Activated naive CD4-positive, alpha-beta T cell treated with anti-CD3 and anti-CD28 coated beads, Interleukin-2, amount 50 U/mL, for 16 hours (primary cell): ENCODE measurements at regions not wholly inside any gene's neighbourhood (a gene's known extent, or its start where the extent isn't known, plus 50 kb on each side); places are given as distances from the start of the nearest gene placed in this dataset.
A peak's percentile ranks its signal among the peaks of the same experiment; 100 is the strongest.

ENCODE experiments used
- DNase-seq: peaks from one replicate; pipeline ENCODE4 v3.0.0-alpha.2; 2020

DNA sequence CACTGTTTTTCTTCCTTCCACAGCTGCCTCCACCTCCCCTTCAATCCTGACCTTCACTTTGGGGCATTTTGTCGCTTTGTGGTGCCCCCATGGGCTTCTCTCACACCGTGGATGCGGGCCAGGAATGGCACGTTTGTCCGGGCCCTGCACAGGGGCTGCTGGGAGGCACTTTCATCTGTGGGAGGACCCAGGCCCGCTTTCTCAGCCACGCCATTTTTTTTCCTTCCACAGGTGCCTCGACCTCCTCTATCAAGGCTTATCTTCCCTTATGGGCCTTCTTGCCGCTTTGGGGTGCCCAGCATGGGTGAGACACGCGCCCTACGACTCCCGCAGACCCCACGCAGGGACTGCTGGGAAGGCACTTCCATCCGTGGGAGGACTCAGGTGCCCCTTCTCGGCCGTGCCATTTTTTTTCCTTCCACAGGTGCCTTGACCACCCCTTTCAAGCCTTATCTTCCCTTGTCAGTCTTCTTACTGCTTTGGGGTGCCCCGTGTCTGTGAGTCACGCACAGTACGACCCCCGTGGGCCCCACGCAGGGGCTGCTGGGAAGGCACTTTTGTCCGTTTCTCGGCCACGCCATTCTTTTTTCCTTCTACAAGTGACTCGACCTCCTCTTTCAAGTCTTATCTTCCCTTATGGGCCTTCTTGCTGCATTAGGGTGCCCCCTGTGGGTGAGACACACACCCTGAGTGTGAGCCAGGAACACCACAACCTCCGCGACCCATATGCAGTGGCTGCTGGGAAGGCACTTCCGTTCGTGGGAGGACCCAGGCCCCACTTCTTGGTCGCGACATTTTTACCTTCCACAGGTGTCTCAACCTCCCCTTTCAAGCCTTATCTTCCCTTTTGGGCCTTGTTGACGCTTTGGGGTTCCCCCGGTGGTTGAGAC lies 270.7 kb downstream of the ALG10 start:
- peak; percentile 6 for DNase-seq

DNA sequence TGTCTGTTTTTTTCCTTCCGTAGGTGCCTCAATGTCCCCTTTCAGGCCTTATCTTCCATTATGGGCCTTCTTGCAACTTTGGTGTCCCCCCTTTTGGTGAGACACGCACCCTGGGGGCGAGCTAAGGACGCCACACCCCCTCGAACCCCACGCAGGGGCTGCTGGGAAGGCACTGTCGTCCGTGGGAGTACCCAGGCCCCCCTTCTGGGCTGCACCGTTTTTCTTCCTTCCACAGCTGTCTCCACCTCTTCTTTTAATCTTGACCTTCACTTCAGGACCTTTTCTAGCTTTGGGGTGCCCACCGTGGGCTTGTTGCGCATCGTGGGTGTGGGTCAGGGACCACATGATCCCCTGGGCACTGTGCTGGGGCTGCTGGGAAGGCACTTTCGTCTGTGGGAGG lies 271.8 kb downstream of the ALG10 start:
- peak; percentile 2 for DNase-seq

DNA sequence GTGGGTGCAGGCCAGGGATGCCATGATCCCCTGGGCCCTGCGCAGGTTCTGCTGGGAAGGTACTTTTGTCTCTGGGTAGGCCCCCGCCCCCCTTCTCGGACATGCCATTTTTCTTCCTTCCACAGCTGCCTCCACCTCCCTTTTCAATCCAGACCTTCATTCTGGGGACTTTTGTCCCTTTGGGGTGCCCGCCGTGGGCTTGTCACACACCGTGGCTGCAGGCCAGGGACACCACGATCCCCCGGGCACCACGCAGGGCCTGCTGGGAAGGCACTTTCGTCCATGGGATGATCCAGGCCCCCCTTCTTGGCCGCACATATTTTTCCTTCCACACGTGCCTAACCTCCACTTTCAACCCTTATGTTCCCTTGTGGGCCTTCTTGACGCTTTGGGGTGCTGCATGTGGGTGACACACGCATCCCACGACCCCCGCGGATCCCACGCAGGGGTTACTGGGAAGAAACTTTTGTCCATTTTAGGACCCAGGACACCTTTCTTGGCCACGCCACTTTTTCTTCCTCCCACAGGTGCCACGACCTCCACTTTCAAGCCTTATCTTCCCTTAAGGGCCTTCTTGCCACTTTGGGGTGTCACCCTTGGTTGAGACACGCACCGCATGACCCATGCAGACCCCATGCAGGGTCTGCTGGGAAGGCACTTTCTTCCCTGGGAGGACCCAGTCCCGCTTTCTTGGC lies 272.5 kb downstream of the ALG10 start:
- peak; percentile 5 for DNase-seq

DNA sequence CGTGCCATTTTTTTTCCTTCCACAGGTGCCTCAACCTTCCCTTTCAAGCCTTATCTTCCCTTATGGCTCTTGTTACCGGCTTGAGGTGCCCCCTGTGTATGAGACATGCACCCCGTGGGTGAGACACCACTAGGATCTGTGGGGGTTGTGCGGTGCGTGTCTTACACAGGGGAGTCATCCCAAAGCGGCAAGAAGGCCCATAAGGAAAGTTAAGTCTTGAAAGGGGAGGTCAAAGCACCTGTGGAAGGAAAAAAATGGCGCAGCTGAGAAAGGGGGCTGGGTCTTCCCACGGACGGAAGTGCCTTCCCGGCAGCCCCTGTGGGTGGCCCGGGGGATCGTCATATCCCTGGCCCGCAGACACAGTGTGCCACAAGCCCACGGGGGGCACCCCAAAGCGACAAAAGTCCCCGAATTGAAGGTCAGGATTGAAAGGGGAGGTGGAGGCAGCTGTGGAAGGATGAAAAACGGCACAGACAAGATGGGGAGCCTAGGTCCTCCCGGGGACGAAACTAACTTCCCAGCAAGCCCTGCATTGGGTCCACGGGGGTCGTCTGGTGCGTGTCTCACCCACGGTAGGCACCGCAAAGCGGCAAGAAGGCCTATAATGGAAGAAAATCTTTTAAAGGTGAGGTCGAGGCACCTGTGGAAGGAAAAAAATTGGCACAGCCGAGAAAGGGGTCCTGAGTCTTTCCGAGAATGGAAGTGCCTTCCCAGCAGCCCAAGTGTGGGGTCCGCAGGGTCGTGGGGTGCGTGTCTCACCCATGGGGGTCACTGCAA lies 273.3 kb downstream of the ALG10 start:
- DNase-seq = peak; percentile 3

DNA sequence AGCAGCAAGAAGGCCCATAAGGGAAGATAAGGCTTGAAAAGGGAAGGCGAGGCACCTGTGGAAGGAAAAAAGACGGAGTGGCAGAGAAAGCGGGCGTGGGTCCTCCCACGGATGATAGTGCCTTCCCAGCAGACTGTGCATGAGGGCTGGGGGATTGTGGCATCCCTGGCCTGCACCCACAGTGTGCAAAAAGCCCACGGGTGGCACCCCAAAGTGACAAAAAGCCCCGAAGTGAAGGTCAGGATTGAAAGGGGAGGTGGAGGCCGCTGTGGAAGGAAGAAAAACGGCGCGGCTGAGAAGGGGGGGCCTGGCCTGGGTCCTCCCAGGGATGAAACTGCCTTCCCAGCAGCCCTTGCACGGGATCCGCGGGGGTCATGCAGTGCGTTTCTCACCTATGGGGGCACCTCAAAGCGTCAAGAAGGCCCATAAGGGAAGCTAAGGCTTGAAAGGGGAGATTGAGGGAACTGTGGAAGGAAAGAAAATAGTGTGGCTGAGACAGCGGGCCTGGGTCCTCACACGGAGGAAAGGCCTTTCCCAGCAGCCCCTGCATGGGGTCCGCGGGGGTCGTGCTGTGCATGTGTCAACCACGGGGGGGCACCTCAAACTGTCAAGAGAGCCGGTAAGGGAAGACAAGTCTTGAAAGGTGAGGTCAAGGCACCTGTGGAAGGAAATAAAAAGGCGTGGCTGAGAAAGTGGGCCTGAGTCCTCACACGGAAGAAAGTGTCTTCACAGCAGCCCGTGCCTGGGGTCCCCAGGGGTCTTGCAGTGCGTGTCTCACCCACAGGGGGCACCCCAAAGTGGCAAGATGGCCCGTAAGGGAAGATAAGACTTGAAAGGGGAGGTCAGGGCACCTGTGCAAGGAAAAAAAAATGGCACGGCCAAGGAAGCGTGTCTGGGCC lies 274.1 kb downstream of the ALG10 start:
- peak; percentile 4 for DNase-seq

DNA sequence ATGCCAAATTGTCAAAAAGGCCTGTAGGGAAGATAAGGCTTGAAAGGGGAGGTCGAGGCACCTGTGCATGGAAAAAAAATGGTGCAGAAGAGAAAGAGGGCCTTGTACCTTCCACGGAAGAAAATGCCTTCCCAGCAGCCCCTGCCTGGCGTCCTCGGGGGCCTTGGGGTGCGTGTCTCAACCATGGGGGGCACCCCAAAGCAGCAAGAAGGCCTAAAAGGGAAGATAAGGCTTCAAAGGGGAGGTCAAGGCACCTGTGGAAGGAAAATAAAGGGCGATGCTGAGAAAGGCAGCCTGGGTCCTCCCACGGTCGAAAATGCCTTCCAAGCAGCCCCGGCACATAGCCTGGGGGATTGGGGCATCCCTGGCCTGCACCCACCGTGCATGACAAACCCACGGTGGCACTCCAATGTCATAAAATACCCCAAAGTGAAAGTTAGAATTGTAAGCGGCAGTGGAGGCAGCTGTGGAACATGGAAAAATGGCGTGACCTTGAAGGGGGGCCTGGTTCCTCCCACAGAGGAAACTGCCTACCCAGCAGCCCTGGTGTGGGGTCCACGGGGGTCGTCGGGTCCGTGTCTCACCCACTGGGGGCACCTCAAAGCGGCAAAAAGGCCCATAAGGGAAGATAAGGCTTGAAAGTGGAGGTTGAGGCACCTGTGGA lies 275.0 kb downstream of the ALG10 start:
- peak; percentile 1 for DNase-seq

DNA sequence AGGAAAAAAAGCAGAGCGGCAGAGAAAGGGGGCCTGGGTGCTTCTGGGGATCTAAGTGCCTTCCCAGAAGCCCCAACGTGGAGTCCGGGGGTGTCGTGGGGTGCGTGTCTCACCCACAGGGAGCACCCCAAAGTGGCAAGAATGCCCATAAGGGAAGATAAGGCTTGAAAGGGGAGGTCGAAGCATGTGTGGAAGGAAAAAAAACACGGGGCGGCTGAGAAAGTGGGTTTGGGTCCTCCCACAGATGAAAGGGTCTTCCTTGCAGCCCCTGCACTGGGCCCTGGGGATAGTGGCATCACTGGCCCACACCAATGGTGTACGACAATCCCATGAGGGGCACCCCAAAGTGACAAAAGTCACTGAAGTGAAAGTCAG lies 275.5 kb downstream of the ALG10 start:
- DNase-seq = no peak

DNA sequence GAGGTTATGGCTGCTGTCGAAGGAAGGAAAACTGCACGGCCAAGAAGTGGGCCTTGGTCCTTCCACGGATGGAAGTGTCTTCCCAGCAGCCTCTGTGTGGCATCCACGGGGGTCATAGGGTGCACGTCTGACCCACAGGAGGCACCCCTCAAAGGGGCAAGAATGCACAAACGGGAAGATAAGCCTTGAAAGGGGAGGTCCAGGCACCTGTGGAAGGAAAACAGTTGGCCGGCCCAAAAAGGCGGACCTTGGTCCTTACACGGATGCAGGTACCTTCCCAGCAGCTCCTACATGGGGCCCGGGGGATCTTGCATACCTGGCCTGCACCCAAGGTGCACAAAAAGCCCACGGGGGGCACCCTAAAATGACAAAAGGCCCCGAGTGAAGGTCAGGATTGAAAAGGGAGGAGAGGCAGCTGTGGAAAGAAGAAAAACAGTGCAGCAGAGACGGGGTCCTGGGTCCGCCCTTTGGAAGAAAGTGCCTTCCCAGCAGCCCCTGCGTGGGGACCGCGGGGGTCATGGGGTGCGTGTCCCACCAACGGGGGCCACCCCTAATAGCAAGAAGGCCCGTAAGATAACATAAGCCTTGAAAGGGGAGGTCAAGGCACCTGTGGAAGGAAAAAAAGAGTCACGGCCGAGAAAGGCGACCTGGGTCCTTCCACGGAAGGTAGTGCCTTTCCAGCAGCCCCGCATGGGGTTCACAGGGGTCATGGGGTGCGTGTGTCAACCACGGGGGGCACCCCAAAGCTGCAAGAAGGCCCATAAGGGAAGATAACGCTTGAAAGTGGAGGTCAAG lies 276.1 kb downstream of the ALG10 start:
- DNase-seq = no peak

DNA sequence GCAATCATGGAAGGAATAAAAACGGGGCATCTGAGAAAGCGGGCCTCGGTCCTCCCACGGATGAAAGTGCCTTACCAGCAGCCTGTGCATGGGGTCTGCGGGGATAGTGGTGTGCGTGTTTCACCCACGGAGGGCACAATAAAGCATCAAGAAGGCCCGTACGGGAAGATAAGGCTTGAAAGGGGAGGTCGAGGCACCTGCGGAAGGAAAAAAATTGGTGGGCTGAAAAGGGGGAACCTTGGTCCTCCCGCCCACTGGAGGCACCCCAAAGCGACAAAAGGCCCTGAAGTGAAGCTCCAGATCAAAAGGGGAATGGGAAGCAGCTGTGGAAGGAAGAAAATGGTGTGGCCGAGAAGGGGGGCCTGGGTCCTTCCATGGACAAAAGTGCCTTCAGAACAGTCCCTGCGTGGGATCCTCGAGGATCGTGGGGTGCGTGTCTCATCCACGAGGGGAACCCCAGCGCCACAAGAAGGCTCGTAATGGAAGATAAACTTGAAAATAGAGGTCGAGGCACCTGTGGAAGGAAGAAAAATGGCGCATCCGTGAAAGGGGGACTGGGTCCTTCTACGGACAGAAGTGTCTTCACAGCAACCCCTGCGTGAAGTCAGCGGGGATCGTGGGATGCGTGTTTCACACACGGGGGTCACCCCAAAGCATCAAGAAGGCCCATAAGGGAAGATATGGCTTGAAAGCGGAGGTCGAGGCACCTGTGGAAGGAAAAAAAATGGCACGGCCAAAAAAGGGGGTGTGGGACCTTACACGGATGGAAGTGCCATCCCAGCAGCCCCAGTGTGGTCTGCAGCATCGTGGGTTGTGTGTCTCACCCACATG lies 276.9 kb downstream of the ALG10 start:
- DNase-seq = no peak

DNA sequence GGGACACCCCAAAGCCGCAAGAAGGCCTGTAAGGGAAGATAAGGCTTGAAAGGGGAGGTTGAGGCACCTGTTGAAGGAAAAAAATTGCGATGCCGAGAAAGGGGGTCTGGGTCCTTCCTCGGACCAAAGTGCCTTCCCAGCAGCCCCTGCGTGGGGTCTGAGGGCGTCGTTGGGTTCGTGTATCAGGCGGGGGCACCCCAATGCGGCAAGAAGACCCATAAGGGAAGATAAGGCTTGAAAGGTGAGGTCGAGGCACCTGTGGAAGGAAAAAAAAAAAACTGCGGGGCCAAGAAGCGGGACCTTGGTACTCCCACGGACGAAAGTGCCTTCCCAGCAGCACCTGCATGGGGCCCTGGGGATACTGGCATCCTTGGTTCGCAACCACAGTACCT lies 277.5 kb downstream of the ALG10 start:
- no peak for DNase-seq

DNA sequence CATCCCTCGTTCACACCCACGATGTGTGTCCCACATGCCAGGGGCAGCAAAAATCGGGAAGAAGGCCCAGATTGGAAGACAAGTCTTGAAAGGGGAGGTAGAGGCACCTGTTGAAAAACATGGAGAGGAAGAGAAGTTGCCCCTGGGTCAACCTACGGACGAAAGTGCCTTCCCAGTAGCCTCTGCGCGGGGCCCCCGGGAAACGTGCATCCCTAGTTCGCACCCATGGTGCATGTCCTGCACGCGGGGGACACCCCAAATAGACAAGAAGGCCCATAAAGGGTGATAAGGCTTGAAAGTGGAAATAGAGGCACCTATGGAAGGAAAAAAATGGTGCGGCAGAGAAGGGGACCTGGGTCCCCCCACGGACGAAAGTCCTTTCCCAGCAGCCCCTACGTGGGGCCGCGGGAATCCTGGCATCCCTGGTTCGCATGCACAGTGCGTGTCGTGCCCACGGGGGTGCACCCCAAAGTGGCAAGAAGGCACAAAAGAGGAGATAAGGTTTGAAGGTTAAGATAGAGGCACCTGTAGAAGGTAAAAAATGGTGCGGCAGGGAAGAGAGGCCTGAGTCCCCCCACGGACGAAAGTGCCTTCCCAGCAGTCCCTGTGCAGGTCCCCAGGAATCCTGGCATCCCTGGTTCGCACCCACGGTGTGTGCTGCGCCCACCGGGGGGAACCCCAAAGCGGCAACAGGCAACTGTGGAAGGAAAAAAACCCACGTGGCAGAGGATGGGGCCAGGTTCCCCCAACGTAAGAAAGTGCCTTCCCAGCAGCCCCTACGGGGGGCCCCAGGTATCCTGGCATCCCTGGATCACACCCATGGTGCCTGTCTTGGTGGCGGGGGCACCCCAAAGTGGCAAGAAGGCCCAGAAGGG lies 278.3 kb downstream of the ALG10 start:
- DNase-seq = no peak

DNA sequence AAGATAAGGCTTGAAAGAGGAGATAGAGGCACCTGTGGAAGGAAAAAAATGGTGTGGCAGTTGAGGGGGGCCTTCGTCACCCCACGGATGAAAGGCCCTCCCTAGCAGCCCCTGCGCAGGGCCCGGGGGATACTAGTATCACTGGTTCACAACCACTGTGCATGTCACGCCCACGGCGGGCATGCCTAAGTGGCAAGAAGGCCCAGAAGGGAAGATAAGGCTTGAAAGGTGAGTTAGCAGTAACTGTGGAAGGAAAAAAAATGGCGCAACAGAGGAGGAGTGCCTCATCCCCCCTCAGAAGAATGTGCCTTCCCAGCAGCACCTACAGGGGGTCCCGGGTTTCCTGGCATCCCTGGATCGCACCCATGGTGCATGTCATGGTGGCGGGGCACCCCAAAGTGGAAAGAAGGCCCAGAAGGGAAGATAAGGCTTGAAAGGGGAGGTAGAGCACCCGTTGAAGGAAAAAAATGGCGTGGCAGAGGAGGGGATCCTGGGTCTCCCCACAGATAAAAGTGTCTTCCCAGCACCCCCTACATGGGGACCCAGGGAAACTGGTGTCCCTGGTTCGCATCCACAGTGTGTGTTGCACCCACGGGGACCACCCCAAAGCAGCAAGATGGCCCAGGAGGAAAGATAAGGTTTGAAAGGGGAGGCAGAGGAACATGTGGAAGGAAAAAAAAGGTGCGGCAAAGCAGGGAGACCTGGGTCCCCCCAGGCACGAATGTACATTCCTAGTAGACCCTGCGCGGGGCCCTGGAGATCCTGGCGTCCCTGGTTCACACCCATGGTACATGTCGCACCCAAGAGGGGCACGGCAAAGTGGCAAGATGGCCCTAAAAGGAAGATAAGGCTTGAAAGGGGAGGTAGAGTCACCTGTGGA lies 279.2 kb downstream of the ALG10 start:
- no peak for DNase-seq

DNA sequence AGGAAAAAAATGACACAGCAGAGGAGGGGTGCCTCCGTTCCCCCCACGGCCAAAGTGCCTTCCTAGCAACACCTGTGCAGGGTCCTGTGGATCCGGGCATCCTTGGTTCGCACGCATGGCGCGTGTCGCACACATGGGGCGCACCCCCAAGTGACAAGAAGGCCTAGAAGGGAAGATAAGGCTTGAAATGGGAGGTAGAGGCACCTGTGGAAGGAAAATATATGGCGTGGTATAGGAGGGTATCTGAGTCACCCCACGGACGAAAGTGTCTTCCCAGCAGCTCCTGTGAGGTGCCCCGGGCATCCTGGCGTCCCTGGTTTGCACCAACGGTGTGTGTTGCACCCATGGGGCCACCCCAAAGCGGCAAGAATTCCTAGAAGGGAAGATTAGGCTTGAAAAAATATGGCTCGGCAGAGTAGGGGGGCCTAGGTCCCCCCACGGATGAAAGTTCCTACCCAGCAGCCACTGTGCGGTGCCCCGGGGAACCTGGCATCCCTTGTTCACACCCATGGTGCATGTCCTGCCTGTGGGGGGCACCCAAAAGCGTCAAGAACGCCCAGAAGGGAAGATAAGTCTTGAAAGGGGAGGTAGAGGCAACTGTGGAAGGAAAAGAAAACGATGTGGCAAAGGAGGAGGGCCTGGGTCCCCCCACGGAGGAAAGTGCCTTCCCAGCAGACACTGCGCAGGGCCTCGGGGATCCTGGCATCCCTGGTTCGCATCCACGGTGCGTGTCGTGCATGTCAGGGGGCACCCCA lies 280.0 kb downstream of the ALG10 start:
- DNase-seq = no peak

DNA sequence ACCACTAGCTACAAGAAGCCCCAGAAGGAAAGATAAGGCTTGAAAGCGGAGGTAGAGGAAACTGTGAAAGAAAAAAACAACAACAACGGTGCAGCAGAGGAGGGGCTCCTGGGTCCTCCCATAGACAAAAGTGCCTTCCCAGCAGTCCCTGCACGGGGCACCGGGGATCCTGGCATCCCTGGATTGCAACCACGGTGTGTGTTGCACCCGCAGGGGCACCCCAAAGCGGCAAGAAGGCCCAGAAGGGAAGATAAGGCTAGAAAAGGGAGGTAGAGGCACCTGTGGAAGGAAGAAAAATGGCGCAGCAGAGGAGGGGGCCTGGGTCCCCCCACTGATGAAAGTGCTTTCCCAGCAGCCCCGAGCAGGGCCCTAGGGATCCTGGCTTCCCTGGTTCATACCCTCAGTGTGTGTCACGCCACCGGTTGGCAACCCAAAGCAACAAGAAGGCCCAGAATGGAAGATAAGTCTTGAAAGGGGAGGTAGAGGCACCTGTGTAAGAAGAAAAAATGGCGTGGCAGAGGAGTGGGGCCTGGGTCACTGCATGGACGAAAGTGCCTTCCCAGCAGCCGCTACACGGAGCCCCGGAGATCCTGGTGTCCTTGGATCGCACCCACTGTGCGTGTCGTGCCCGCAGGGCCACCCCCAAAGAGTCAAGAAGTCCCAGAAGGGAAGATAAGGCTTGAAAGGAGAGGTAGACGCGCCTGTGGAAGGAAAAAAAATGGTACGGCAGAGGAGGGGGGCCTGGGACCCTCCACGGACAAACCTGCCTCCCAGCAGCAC lies 281.0 kb downstream of the ALG10 start:
- no peak for DNase-seq

DNA sequence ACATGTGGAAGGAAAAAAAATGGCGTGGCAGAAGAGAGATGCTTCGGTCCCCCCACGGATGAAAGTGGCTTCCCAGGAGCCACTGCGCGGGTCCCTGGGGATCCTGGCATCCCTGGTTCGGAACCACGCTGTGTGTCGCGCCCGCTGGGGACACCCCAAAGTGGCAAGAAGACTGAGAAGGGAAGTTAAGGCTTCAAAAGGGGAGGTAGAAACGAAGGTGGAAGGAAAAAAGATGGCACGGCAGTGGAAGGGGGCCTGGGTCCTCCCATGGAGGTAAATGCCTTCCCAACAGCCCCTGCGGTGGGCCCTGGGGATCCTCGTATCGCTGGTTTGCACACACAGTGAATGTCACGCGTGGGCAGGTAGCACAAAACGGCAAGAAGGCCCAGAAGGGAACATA lies 281.7 kb downstream of the ALG10 start:
- DNase-seq = no peak

DNA sequence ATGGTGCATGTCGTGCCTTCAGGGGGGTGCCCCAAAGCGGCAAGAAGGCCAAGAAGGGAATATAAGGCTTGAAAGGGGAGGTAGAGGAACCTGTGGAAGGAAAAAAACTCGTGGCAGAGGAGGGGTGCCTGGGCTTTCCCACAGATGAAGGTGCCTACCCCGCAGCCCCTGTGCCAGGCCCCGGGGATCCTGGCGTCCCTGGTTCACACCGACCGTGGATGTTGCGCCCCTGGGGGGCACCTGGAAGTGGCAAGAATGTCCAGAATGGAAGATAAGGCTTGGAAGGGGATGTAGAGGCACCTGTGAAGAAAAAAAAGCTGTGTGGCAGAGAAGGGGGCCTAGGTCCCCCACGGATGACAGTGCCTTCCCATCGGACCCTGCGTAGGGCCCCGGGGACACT lies 282.2 kb downstream of the ALG10 start:
- no peak for DNase-seq

DNA sequence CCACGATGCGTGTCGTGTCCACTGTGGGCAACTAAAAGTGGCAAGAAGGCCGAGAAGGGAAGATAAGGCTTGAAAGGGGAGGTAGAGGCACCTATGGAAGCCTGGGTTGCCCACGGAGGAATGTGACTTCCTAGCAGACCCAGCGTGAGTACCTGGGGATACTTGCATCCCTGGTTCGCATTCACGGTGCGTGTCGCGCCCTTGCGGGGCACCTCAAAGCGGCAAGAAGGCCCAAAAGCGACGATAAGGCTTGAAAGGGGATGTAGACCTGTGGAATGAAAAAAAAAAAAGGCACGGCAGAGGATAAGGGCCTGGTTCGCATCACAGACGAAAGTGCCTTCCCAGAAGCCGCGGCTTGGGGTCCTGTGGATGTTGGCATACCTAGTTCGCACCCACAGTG lies 282.9 kb downstream of the ALG10 start:
- DNase-seq = no peak
